Esophagus squamous epithelium (tissue), 4 donors: ENCODE measurements at regions not wholly inside any gene's neighbourhood (a gene's known extent, or its start where the extent isn't known, plus 50 kb on each side); places are given as distances from the start of the nearest gene placed in this dataset.

Source experiments
- CTCF ChIP-seq, 6 experiments: fragments of 450-650 bp in 4 of 6; fragments of 200-600 bp in 2 of 6; sonication (generic) in 2 of 6; IDR thresholded peaks; one replicate each; pipeline ENCODE4 v1.5.1; 2016 to 2019; ENCODE audit warnings: antibody characterized with exemption in 6 of 6, mild to moderate bottlenecking in 4 of 6, moderate library complexity in 4 of 6
- POLR2A ChIP-seq, 4 donors: fragments of 450-650 bp; IDR thresholded peaks; one replicate each; pipeline ENCODE4 v1.6.1; 2017; ENCODE audit warnings: antibody characterized with exemption in 4 of 4, mild to moderate bottlenecking in 4 of 4, moderate library complexity in 3 of 4

GRCh38 chr2:145124085-145124484, 604.2 kb upstream of the ZEB2 start:
- TF ChIP-seq POLR2A (IDR thresholded peaks at IDR 0.05) (no peak), CTCF (IDR thresholded peaks at IDR 0.05) (no peak)
